Left kidney (tissue), 1 donor: ENCODE measurements at regions not wholly inside any gene's neighbourhood (a gene's known extent, or its start where the extent isn't known, plus 50 kb on each side); places are given as distances from the start of the nearest gene placed in this dataset.

Experiments
- DNase-seq: peaks from one replicate; pipeline ENCODE4 v3.0.0-alpha.2; 2013

DNA sequence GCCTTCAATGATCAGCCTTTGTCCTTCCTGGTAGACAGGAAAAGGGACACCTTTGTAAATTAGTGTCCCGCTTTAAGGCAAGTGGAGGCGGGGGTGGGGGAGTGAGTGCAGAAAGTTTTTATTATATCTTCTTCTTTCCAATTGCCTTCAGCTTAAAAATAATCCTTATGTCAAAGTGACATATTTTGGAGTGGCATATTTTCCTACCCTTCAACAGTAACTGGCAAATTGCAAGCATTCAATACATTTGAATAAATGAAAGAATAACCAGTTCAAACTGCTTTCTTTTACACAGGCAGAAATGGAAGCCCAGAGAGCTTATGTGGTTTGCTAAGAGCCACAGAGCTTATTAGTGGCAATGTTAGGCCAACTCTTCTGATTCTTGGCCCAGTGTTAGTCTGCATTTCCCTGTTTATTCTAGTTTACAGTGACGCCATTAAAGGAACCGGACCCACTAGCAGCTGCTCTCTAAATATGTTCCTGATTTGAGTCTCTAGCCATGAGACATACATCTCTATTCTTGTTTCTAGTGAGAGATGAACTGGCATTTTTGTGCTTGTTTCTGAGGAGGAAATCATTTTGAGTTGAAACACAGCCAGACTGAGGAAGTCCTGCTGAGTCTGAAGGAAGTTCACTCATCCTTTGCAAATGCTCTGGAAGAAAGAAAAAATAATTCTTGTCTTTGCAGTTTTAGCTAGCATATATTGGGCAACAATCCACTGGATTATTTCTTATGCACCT lies 468.7 kb downstream of the NOVA1 start:
- no peak for DNase-seq

DNA sequence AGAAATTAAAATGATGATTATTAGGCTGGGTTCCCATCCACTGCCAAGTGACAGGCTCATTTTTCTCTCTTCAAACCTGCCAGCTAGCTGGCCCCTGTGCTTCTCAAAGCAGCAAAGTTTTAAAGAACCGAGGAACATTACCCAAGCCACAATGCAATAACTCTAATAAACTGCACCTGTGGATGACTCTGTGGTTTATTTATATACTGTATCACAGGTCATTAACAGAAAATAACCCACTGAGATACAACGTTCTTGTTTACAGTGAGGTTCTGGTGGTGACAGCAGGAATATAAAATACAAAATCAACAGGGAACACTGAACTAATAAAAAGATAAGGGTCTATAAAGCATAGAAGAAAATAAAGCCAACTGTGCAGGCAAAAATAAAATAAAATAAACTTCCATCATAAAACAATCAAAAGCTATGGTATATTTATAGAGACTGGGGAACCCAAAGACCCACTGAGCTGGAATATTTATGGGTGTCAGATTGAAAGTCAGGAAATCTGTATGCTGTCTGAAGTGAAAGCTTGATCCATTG lies 472.9 kb downstream of the NOVA1 start:
- DNase-seq: no peak

DNA sequence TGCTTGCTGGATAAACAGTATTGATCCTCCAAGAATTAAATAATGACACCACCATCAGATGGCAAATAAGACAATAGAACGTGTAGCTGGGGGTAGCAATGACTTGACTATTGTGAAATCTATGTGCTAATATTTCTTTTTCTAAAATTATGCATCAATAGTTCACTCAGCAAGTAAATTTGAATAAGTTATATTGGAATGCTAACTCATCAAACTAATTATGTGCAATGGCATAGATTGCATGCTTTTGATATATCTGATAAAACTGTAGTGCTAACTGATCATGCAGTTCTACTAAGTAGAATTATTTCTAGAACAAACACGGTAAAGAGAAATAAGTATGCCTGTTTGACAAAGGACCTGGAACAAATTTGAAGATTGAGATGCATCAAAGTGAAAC lies 474.4 kb downstream of the NOVA1 start:
- DNase-seq: no peak

DNA sequence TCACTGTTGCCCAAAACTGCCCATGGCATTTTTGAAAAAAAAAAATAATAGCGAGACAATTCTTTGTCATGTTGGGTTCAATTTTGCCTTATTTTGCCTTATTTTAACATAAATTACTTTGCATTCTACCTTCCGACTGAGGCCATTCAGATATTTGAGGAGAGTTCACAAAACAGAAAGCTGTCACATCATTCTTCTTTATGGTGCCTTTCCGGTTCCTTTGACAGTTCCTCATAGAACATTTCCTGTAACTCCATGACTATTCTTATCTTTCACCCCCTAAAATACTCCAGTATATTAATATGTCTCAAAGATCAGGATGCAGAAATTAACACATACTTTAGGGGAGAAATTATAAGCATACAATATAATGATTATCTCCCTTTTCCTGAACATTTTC lies 476.7 kb downstream of the NOVA1 start:
- DNase-seq: no peak

DNA sequence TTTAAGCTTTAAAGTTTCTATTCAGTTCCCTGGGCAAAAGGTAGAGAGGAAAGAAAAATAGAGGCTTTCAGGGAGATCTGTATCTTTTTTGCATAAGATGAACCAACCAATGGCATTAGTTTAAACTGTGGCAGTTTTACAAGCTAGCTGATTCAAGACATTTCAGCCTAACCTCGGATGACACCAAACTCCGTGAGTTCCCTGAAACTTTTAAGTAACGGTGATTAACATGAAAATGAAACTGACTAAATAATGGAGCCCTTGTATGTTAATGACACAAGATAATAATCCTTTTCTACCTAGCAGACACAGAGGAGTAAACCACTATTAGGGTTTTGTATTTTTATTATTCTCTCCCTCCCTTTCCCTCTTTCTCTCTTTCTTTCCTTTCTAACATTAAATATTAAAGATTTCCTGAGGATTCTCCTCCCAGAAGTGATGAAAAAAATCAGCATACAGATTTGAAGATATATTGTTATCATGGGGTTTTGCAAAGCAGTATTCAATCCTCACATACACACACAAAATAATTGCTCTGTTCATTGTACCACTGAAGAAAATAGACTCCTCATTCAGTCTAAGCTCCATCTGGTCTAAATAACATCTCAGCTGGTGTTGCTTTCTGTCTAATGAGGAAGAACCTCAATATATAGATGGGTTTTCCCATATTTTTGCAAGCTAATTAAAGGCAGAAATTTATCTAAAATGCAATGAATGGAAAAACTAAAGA lies 483.8 kb downstream of the NOVA1 start:
- DNase-seq: no peak

DNA sequence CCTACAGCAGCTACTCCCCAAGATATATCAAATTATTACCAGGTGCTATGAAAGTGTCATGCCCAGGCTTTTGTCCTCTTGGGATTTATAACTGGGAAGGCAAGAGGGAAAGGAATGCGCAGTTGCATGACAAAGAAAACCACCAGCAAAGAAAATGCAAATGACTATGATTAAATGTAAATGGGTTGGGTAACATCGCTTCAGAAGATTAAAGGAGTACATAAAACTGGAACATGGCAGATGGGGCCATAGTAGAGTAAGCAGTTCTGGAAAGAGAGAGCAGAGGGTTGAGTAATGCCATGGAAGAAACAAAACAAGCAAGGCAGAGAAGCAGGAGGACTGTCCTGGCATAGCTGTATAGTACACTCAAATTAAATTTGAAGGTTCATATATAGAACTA lies 493.1 kb downstream of the NOVA1 start:
- DNase-seq: no peak

DNA sequence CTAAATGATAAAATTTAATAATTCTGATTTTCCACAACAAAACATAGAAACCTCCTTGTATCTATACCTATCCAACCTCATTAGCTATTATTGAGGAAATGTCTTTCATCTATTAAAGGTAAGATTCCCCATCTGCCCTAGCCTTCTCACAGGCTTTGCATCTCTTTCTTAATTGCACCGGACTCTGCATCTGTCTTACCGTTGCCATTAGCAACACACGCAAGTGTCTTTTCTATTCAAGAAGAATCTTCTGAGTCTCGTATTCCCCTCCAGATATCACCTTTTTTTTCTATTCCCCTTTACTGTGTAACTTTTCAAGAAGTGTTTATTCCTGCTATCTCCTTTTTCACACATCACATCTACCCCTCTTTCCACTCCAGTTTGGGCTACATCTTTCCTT lies 500.0 kb downstream of the NOVA1 start:
- DNase-seq: no peak

DNA sequence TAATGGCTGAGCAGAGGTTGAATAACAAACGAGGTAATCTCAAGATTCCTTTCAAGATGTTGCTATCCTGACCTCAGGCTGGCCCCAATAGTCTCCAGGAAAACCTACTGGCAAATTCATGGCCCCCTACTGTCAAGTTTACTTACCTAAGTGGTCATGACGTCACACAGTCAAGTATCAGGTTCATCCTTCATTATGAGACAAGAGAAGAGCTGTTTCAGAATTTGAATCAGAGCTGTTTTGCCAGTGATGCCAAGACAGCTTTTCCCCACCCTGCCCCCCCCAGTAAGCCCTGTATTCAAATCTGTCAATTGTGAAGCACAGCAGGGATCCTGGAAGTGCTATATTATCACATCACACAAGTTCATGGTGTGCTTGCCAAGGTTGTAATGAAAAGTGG lies 509.6 kb downstream of the NOVA1 start:
- no peak for DNase-seq

DNA sequence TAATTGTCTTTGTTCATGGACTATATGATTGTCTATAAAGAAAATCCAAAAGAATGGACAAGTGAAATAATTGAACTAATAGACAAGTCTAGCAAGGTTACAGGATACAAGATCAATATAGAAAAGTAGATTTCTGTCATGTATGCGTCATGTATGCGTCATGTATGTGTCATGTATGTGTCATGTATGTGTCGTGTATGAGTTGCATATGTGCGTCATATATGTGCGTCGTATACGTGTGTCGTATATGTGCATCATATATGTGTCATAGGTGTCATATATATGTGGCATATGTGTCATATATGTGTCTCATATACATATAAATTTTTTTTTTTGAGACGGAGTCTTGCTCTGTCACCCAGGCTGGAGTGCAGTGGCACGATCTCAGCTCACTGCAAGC lies 516.8 kb downstream of the NOVA1 start:
- DNase-seq: no peak

DNA sequence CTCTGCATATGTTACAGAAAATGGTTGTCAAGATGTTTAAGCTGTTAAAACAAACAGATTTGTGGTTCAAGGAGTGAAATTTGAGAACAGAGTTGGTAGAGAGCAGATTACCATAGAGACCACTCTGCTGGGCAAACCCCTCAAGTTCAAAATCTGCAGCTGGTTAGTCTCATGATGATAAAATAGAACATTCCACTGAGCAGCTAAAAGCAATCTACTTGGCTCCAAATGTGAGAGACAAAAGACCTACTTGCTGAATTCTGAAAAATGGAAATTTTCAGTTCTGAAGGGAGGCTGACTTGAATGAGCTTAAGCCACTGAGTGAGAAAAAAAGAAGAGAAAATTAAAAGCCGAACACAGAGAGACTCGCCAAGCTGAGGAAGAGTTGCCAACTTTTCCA lies 519.3 kb downstream of the NOVA1 start:
- DNase-seq: no peak

DNA sequence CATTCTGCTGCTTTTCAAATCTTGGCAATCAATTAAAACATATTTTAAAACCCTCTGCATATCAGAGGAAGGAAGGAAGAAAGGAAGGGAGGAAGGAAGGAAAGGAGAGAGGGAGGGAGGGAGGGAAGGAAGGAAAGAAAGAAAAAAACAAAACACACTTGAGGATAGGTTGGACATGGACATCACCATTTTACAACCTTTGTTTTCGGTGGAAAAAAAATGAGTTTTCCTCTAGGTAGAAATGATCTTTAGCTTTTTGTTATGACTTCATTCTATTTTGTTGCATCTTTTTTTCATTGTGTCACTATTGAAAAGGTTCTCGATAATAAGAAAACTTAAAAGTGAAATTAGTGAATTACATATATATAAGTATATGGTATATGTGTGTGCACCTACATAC lies 522.9 kb downstream of the NOVA1 start:
- no peak for DNase-seq

DNA sequence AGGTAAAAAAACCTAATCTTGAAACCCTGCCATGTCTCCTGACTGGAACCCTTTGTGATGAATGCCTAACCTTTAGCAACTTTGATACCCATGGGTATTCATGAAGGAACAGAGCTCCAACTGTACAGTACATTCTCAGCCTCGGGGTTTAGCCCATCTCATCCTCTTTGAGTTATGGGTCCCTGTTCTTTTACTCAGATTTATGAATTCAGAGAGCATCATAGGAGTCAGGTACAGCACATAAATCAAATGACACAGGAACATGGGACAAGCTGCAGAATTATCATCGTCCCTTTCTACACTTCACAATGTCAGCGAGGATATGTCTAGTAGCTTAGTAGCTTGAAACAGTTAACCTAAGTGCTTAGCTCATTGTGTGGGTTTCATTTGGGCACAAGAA lies 527.4 kb downstream of the NOVA1 start:
- DNase-seq: no peak

DNA sequence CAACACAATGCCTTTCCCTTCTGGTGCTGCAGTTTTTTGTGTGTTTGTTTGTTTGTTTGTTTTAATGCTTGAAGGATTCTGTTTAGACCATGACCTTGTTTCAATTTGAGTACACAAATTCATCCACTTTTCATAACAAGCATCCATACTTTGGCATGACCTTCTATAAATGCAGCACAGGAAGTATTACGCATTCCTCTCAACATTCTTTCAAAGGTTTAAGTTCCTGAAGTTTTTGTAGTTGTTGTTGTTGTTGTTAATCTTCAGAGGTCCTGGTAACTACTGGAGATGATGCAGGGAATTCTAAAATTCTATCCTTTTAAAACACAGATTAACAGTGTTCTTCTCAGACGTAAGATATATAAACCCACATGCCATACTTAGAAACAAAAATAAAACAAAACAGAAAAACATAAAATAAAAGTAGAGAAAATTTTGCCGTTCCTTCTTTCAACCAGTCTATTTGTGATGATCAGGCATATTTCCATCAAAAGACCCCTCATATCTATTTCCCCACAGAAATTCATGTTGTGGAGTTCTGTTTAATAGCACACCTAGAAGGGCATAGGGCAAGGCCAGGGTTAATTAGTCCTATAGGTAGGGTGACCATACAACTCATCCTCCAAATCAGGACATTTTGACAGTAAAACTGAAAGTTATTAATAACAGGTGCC lies 529.9 kb downstream of the NOVA1 start:
- no peak for DNase-seq

DNA sequence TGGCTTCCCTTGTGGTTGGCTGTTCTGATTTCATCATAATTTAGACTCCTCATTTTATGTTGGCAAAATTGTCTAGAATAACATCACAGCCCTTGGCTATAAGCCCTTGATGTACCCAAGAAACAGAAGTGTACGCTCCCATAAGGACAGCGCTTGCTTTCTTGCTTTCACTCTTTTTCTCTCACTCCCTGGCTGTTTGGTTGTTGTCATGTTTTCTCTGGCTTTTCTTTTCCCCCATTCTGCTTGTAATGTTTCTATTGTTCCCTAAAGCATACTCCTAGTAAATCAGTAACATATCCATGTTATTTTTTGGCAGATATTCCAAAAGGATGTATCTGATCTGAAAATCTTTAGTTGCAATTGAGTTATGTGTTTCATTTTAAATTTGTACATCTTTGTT lies 530.5 kb downstream of the NOVA1 start:
- no peak for DNase-seq

DNA sequence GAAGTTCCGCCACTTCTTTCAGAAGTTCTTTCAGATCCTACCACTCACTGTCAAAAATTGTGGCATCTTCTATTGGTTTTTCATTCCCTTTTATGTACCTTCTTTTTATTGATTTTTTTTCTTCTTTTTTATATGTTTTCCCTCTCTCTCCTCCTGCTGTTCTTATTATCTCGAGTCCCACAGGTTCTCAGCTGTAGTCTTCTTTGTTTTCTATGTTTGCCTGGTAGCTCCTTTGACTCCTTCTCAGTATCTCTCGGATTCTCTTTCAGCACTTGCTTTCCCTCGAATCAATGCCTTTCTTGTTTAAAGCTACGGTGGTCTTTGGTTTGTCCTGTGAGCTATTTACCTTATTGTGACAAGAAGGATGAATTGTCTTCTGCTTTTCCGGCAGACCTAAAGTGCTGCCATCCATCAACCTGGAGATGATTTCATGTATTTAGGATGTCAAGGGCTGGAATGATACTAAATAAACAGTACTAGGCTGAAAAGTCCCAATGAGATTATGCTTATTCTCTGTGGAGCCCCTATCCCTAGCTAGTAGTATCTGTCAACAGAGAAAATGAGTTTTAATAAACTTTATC lies 541.7 kb downstream of the NOVA1 start:
- DNase-seq: no peak

DNA sequence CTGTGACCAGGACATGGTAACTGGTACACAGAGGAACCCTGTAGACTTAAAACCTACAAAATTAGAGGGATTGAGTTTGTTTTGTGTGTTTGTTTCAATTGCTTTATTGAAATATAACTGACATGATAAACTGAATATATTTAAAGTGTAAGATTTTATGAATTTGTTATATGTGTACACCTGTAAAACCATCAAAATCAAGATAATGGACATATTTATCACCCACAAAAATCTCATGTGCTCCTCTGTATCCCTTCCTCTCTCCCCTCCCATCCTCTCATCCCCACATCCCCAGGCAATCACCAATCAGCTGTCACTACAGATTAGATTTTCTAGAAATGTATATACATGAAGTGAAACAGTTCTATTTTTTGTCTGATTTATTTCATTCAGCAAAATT lies 565.5 kb downstream of the NOVA1 start:
- no peak for DNase-seq

DNA sequence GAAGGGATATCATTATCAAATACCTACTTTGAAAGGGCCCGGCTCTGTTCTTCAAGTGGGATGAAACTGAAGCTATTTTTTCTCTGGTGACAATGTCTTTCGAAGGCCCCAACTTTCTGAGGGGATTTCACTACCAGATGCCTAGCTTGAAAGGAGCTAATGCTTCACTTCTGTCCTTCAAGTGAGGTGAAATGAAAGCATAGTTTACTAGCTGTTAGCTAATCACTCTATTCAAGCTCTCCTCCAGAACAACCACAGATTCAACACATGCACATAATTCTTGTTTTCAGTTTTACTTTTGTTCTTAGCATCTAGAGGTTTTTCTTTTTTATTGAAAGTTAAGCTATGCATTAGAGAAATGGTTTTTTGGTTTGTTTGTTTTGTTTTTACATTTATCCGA lies 571.4 kb downstream of the NOVA1 start:
- DNase-seq: no peak

DNA sequence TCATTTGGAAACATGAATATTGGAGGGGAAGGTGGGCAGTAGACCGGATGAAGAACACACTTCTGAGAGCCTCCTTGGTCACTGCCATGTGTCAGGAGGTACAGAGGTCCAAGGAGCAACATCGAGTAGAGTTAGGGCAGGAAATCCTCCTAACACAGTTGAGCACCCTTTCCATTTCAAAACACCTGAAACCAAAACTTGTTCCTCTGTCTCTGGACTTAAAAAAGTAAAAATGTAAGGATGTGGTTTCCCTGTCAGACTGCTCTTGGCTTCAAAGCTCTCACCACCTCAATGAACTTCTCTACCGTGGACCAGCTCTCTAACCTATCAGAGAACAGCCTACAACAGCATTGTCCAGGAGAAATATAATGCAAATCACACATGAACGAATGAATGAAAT lies 573.9 kb downstream of the NOVA1 start:
- no peak for DNase-seq

DNA sequence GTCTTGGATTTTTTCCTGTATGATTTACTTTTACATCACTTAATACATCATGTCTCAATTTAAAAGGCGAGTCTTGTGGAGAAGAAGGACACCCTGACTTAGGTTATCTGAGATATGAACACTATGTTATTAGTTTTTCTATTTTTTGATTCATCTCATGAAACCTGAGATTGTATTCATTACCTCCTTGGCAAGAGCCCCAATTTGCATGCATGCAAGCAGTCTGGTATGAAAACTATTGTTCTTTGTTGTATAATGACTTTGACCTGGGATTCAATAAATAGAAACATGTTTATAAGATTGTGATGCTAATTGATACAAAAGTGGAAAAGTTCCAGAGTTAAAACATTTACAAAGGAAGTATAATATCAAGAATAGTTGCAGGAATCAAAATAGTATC lies 576.1 kb downstream of the NOVA1 start:
- no peak for DNase-seq

DNA sequence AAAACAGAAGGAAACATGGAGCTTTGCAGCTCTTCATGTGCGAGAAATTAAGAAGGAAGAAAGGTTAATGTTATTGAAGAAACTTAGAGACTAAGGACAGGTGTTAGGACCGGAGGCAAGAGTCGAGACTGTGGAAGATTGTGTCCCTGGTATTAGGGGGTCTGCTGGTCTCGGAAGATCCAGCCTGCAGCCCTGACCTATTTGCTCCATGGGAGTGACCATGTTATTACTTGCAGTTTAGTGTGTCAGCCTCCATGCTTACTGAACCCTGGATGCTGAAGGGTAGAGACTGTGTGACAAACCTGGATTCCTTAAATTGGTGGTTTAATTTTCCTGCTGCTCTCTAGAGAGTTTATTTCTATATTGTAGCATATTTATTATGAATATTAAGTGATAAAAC lies 580.6 kb downstream of the NOVA1 start:
- DNase-seq: no peak

DNA sequence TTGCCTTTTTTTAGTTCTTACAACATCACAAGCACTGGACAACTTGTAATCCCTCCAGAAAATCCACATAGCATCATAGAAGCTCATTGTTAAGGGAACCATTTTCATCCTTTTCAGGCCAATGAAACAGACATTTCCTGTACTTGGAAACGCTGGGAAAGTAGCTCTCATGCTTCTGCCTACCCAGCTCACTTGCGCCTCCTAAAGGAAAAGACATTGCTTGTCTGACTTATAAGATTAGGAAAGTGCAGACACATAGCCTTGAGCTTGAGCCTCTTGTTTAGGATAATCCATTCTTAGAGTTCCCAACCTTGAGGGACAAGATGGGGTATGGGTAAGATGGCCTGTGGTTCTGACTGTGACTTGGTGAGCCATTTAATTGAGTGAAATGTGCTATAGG lies 589.5 kb downstream of the NOVA1 start:
- DNase-seq: no peak

DNA sequence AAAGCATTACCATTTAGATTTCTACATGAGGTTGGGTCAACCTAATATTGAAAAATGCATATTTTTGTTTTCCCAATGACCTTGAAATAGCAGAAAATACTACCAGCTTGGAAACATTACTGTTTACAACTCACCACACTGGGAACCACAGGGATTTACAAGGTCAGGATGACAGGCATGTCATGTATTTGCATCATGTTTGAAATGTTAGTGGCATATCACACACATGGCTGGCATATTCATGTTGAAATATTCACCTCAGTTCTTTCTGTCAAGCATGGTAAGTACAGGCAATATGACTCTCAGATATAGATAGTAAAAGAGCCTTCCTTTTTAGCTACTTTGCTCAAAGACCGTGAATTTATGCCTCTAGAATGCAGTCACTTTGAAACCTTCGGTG lies 593.5 kb downstream of the NOVA1 start:
- DNase-seq: no peak

DNA sequence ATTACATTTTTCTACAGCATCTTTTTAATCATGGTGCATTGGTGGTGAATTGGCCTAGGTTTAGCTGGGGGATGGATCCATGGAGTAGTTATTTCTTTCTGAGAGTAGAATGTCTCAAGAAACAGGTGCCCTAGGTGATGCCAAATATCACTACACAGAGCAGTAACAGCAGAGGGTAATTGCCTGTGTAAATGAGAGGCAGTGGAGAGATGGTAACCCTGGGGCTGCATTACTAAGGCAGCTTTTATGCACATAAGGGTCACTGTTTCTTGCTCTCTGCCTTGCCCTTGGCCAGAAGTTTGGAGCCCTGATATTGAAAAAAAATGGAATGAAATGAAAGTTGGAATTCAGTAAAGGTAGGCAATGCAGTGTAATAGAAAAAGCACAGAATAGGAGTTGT lies 604.0 kb downstream of the NOVA1 start:
- DNase-seq: no peak
